ENCODE measurements at regions not wholly inside any gene's neighbourhood (a gene's known extent, or its start where the extent isn't known, plus 50 kb on each side); places are given as distances from the start of the nearest gene placed in this dataset.

GRCh38 chr4:37533286-37534033, 152.7 kb downstream of the RELL1 start:
- Histone ChIP-seq H4K5ac (ENCODE audit: insufficient read length, low read depth, low read length) (no peak overlapping the region), H3K4me1 (ENCODE audit: insufficient read depth, low read length) (no peaks in the 10 kb centered on the region), H4K91ac (ENCODE audit: insufficient read length, low read depth, low read length) (no peak overlapping the region), H3K4me2 (ENCODE audit: insufficient read depth, insufficient read length, low read length) (no peak overlapping the region), H3K14ac (ENCODE audit: insufficient read depth, low read length) (no peak overlapping the region), H2BK5ac (ENCODE audit: insufficient read length, low read length) (no peak overlapping the region), H3T11ph (ENCODE audit: low read length) (no peak overlapping the region), H3K9ac (ENCODE audit: extremely low read depth, insufficient read length, low read length) (no peak overlapping the region), H3K4ac (ENCODE audit: low read depth, low read length) (no peak overlapping the region), H2BK20ac (ENCODE audit: low read depth, low read length, poor library complexity, severe bottlenecking) (no peak overlapping the region), H3K23me2 (ENCODE audit: insufficient read length, low read depth, low read length, poor library complexity, severe bottlenecking) (no peaks in the 10 kb centered on the region), H3K27me3 (ENCODE audit: insufficient read depth, low read length) (no peaks in the 10 kb centered on the region), H2BK120ac (ENCODE audit: low read depth, low read length, poor library complexity, severe bottlenecking) (no peak overlapping the region), H3K23ac (ENCODE audit: insufficient read length, low read depth, low read length) (no peak overlapping the region), H2BK15ac (ENCODE audit: low read depth, low read length) (no peak overlapping the region), H3K9me3 (ENCODE audit: control insufficient read depth, low read depth, low read length) (no peaks in the 10 kb centered on the region), H3K79me1 (ENCODE audit: insufficient read depth, low read depth, low read length, poor library complexity, severe bottlenecking) (no peaks in the 10 kb centered on the region), H3K27ac (ENCODE audit: insufficient read length, low read depth, low read length) (no peak overlapping the region), H3K56ac (ENCODE audit: insufficient read length, low read depth, low read length) (no peak overlapping the region), H3K18ac (ENCODE audit: insufficient read length, low read depth, low read length) (no peak overlapping the region), H3K79me2 (ENCODE audit: insufficient read depth, low read length) (no peaks in the 10 kb centered on the region), H4K8ac (replicated peaks; ENCODE audit: insufficient read length, low read depth, low read length) (no peak overlapping the region), H4K20me1 (ENCODE audit: control insufficient read depth, insufficient read depth, insufficient read length) (no peaks in the 10 kb centered on the region), H2AFZ (ENCODE audit: low read length) (no peak overlapping the region), H2BK12ac (ENCODE audit: insufficient read length, low read depth, low read length) (no peak overlapping the region), H2AK5ac (ENCODE audit: insufficient read length, low read length) (no peak overlapping the region)
- H3K4me1 Mint-ChIP-seq, result peaks cover 0 to 2% of the 10 kb centered on the region in 2 experiments; a peak in 1 of 4 replicates
- H3K27me3 Mint-ChIP-seq (ENCODE audit: low read depth), result no peaks in the 10 kb centered on the region
- no peak overlapping the region for H3K27ac Mint-ChIP-seq
- no peaks in the 10 kb centered on the region for H3K36me3 Mint-ChIP-seq (ENCODE audit: insufficient read depth in 1 of 3, low read depth in 3 of 3)
- no peak overlapping the region for H3K4me3 Mint-ChIP-seq
- no peak for DNase-seq
- no peaks in the 10 kb centered on the region for H3K9me3 Mint-ChIP-seq
- WGBS (ENCODE audit: extremely low coverage, insufficient read length, low lambda C conversion rate), result no CpG with 5 or more reads among the region's 6 CpGs
- TF ChIP-seq CTCF (conservative IDR thresholded peaks at IDR 0.05), result no peak

Data from H9 (cell line).